A549 (cell line): ENCODE measurements at regions not wholly inside any gene's neighbourhood (a gene's known extent, or its start where the extent isn't known, plus 50 kb on each side); places are given as distances from the start of the nearest gene placed in this dataset.

Experiments
- NR3C1 ChIP-seq: fragments of >200 bp; sonication (Bioruptor Twin); formaldehyde crosslinking; IDR thresholded peaks from 3 replicates; pipeline ENCODE4 v1.6.1; 2017
- POLR2A ChIP-seq: IDR thresholded peaks from 2 replicates; pipeline ENCODE4 v1.6.1; 2012; ENCODE audit warnings: mild to moderate bottlenecking, low read length
- RFX5 ChIP-seq: fragments of 450-650 bp; IDR thresholded peaks from 2 replicates; pipeline ENCODE4 v1.7.1; 2014; ENCODE audit warnings: antibody characterized with exemption, mild to moderate bottlenecking, moderate library complexity
- TF ChIP-seq, protein P1 (sequence below): fragments of >200 bp; sonication (Bioruptor Twin); formaldehyde crosslinking; IDR thresholded peaks from 3 replicates; pipeline ENCODE4 v1.5.1; 2016
- TF ChIP-seq, protein P2 (sequence below): fragments of >200 bp; sonication (Bioruptor Twin); formaldehyde crosslinking; IDR thresholded peaks from 2 replicates; pipeline ENCODE4 v1.6.1; 2016

DNA sequence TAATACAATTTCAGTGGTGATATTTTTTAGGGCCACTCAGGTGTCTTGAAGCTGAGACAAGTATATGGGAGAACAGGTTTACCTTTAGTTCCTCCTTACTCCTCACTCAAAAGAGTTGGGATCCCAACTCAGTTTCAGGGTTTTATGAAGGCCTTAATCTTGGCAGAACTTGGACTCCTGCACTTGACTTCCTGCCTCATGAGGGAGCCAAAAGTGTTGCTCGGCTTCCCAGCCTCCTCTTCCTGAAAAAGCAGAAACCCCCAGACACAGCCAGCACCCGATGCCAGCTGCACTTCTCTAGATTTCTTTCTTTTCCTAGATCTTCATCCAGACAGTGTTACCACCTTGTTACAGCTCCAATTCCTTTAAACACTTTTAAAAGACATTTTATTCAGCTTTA is 70.8 kb upstream of the TMPRSS2 start:
- TF ChIP-seq RFX5 = no peak
- TF ChIP-seq, protein P1, sequence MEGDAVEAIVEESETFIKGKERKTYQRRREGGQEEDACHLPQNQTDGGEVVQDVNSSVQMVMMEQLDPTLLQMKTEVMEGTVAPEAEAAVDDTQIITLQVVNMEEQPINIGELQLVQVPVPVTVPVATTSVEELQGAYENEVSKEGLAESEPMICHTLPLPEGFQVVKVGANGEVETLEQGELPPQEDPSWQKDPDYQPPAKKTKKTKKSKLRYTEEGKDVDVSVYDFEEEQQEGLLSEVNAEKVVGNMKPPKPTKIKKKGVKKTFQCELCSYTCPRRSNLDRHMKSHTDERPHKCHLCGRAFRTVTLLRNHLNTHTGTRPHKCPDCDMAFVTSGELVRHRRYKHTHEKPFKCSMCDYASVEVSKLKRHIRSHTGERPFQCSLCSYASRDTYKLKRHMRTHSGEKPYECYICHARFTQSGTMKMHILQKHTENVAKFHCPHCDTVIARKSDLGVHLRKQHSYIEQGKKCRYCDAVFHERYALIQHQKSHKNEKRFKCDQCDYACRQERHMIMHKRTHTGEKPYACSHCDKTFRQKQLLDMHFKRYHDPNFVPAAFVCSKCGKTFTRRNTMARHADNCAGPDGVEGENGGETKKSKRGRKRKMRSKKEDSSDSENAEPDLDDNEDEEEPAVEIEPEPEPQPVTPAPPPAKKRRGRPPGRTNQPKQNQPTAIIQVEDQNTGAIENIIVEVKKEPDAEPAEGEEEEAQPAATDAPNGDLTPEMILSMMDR = no peak
- no peak for TF ChIP-seq NR3C1
- TF ChIP-seq POLR2A = no peak
- TF ChIP-seq, protein P2, sequence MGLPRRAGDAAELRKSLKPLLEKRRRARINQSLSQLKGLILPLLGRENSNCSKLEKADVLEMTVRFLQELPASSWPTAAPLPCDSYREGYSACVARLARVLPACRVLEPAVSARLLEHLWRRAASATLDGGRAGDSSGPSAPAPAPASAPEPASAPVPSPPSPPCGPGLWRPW = no peak
